GM12878 (cell line): ENCODE measurements at regions not wholly inside any gene's neighbourhood (a gene's known extent, or its start where the extent isn't known, plus 50 kb on each side); places are given as distances from the start of the nearest gene placed in this dataset.

Source experiments
- ATAC-seq: fragments of 200-7000 bp; cut with Tn5 transposase; 3 replicates; pipeline ENCODE4 v1.9.1; 2020; ENCODE audit warnings: mild to moderate bottlenecking, moderate library complexity
- BruUV-seq: library from RNA; stranded (reverse); fragments of 400-500 nt; replicated peaks from 2 replicates; lab custom pipeline; 2021; lab: Mats Ljungman, UMichigan
- CTCF ChIA-PET: fragments of 300-600 bp; sonication (Branson Sonifier 250); formaldehyde crosslinking; extraction: SDS; loops from one replicate; lab custom pipeline; 2021; ENCODE audit warnings: inconsistent platforms; lab: Yijun Ruan, JAX
- POLR2A ChIA-PET: fragments of 350-600 bp; formaldehyde crosslinking; extraction: SDS; loops from one replicate; lab custom pipeline; 2021; ENCODE audit warnings: inconsistent platforms; lab: Charles Lee
- RAD21 ChIA-PET: fragments of 300-600 bp; sonication (Branson Sonifier 250); formaldehyde crosslinking; loops from one replicate; lab custom pipeline; 2023; ENCODE audit warnings: antibody characterized with exemption; ENCODE audit not compliant: unreplicated experiment; lab: Charles Lee
- SMC1A ChIA-PET: fragments of 300-600 bp; sonication (Branson Sonifier 250); formaldehyde crosslinking; loops from one replicate; lab custom pipeline; 2023; ENCODE audit not compliant: unreplicated experiment, uncharacterized antibody; lab: Charles Lee
- DNase-seq: peaks from one replicate; pipeline ENCODE4 v3.0.0-alpha.2; 2011; ENCODE audit warnings: low read depth, low spot score
- FAIRE-seq: peaks from 3 replicates; lab custom pipeline; 2011; peaks lifted over from hg19 to GRCh38; lab: Jason Lieb, UNC
- H2AFZ ChIP-seq: 2 replicates; pipeline ENCODE4 v1.6.0; 2011; ENCODE audit warnings: low read depth, low read length, control low read depth; ENCODE audit not compliant: control insufficient read depth
- H3K27ac ChIP-seq: 2 replicates; pipeline ENCODE4 v1.5.1; 2011; ENCODE audit warnings: control low read depth; ENCODE audit not compliant: control insufficient read depth, insufficient read depth
- H3K27me3 ChIP-seq, 2 experiments: replicated peaks in 1 of 2; 2 replicates each; pipeline versions ENCODE4 v1.6.0 to v1.6.1; 2011; ENCODE audit warnings: low read length in 1 of 2; ENCODE audit not compliant: control insufficient read depth in 2 of 2, insufficient read depth in 2 of 2
- H3K36me3 ChIP-seq, 2 experiments: 2 replicates each; pipeline ENCODE4 v1.5.1; 2011; ENCODE audit warnings: low read length in 1 of 2; ENCODE audit not compliant: control insufficient read depth in 2 of 2, insufficient read depth in 2 of 2
- H3K4me1 ChIP-seq: 2 replicates; pipeline ENCODE4 v1.6.1; 2011; ENCODE audit warnings: mild to moderate bottlenecking, low read length, moderate library complexity, mixed read lengths; ENCODE audit not compliant: control insufficient read depth, insufficient read depth
- H3K4me2 ChIP-seq: 2 replicates; pipeline ENCODE4 v1.6.0; 2011; ENCODE audit warnings: control low read depth; ENCODE audit not compliant: control insufficient read depth, insufficient read depth
- H3K4me3 ChIP-seq: fragments of 200-600 bp; sonication (generic); 2 replicates; pipeline ENCODE4 v1.5.1; 2016
- H3K79me2 ChIP-seq: 2 replicates; pipeline ENCODE4 v1.6.0; 2011; ENCODE audit warnings: low read length; ENCODE audit not compliant: control insufficient read depth, insufficient read depth
- H3K9ac ChIP-seq: 2 replicates; pipeline ENCODE4 v1.8.0; 2011; ENCODE audit warnings: low read length, control low read depth, mixed read lengths; ENCODE audit not compliant: control insufficient read depth, insufficient read depth
- H3K9me3 ChIP-seq: replicated peaks from 3 replicates; pipeline ENCODE4 v1.5.1; 2011; ENCODE audit warnings: mild to moderate bottlenecking, low read length; ENCODE audit not compliant: control insufficient read depth, insufficient read depth
- H4K20me1 ChIP-seq: 2 replicates; pipeline ENCODE4 v1.6.0; 2011; ENCODE audit not compliant: control insufficient read depth, insufficient read depth
- BHLHE40 ChIP-seq, 2 experiments: fragments of 450-650 bp in 1 of 2; IDR thresholded peaks; 2 replicates each; pipeline ENCODE4 v1.6.1; 2011 to 2017; ENCODE audit warnings: low read depth in 2 of 2, borderline replicate concordance in 1 of 2, improper control_type of control experiment in 1 of 2, low read length in 1 of 2, mild to moderate bottlenecking in 1 of 2
- CEBPZ ChIP-seq: fragments of 150-350 bp; IDR thresholded peaks from 2 replicates; pipeline ENCODE4 v1.6.1; 2016; ENCODE audit warnings: low read depth, low read length
- CUX1 ChIP-seq: IDR thresholded peaks from 2 replicates; pipeline ENCODE4 v1.6.1; 2012; ENCODE audit warnings: improper control_type of control experiment, low read depth, low read length; ENCODE audit not compliant: insufficient replicate concordance
- EP300 ChIP-seq, 2 experiments: fragments of 150-350 bp in 1 of 2; IDR thresholded peaks; 2 replicates each; pipeline ENCODE4 v1.6.1; 2011 to 2012; ENCODE audit warnings: low read depth in 2 of 2, low read length in 2 of 2, borderline replicate concordance in 1 of 2, improper control_type of control experiment in 1 of 2, inconsistent platforms in 1 of 2; ENCODE audit not compliant: control insufficient read depth in 1 of 2
- HDGF ChIP-seq: fragments of 450-650 bp; IDR thresholded peaks from 2 replicates; pipeline ENCODE4 v1.6.1; 2016; ENCODE audit warnings: antibody characterized with exemption
- IRF5 ChIP-seq: fragments of 450-650 bp; IDR thresholded peaks from 2 replicates; pipeline ENCODE4 v1.6.1; 2017; ENCODE audit warnings: borderline replicate concordance
- NFXL1 ChIP-seq: fragments of 450-650 bp; IDR thresholded peaks from 2 replicates; pipeline ENCODE4 v1.6.1; 2017; ENCODE audit warnings: antibody characterized with exemption, mild to moderate bottlenecking, borderline replicate concordance
- POU2F2 ChIP-seq: IDR thresholded peaks from 3 replicates; pipeline ENCODE4 v1.6.1; 2011; ENCODE audit warnings: low read depth, mild to moderate bottlenecking, low read length, borderline replicate concordance
- RB1 ChIP-seq: fragments of 450-650 bp; formaldehyde crosslinking; IDR thresholded peaks from 2 replicates; pipeline ENCODE4 v1.6.1; 2017; ENCODE audit warnings: mild to moderate bottlenecking, borderline replicate concordance
- RUNX3 ChIP-seq: IDR thresholded peaks from 2 replicates; pipeline ENCODE4 v1.6.1; 2012; ENCODE audit warnings: low read length, inconsistent platforms
- SREBF2 ChIP-seq: IDR thresholded peaks from 2 replicates; pipeline ENCODE4 v1.6.1; 2012; ENCODE audit warnings: mild to moderate bottlenecking, low read length
- WGBS: methylation state at CpG from one replicate; pipeline ENCODE4 v1.1.6; 2016; ENCODE audit warnings: low lambda C conversion rate; ENCODE audit not compliant: insufficient replicate concordance, insufficient coverage; ENCODE audit errors: missing lambda C conversion rate; 5-methylcytosine and 5-hydroxymethylcytosine counted together
- in situ Hi-C: fragments of 300-500 bp; cut with MboI; formaldehyde crosslinking; loops from 9 replicates; pipeline ENCODE4 v1.14.3; 2018; ENCODE audit warnings: mixed read lengths
- intact Hi-C: fragments of 100-400 bp; cut with micrococcal nuclease; formaldehyde crosslinking; loops from one replicate; pipeline ENCODE4 v1.14.2; 2022; ENCODE audit not compliant: unreplicated experiment

GRCh38 chr2:6531304-6531703 is 334.4 kb downstream of the CMPK2 start:
- Histone ChIP-seq H3K27ac (no peak overlapping the region), H3K27me3 (peaks cover 0 to 3% of the 10 kb centered on the region in 2 experiments; a peak in 1 of 4 replicates), H3K4me2 (no peak overlapping the region), H3K79me2 (no peaks in the 10 kb centered on the region), H3K4me3 (no peak overlapping the region), H3K36me3 (no peaks in the 10 kb centered on the region), H3K9me3 (no peaks in the 10 kb centered on the region), H2AFZ (no peak overlapping the region), H3K9ac (no peak overlapping the region), H4K20me1 (no peaks in the 10 kb centered on the region), H3K4me1 (no peaks in the 10 kb centered on the region)
- ATAC-seq (no peak), DNase-seq (no peak), FAIRE-seq (no peak)
- SMC1A ChIA-PET = no interaction called here
- CTCF ChIA-PET = no interaction called here
- no TSS peak for BruUV-seq
- 0% methylated on average over 2 of the region's 2 CpGs for WGBS
- in situ Hi-C loops (no loop called here), intact Hi-C loops (no loop called here)
- RAD21 ChIA-PET = no interaction called here
- POLR2A ChIA-PET = no interaction called here
- TF ChIP-seq EP300 (IDR thresholded peaks at IDR 0.05; ENCODE audit: borderline replicate concordance in 1 of 2, control insufficient read depth in 1 of 2, low read depth in 2 of 2, low read length in 2 of 2) = no peak
- no peak for TF ChIP-seq RB1
- no peak for TF ChIP-seq HDGF
- no peak for TF ChIP-seq CUX1
- TF ChIP-seq NFXL1 = no peak
- TF ChIP-seq BHLHE40 (IDR thresholded peaks at IDR 0.05; ENCODE audit: borderline replicate concordance in 1 of 2, low read depth in 2 of 2, low read length in 1 of 2) = no peak
- no peak for TF ChIP-seq SREBF2
- TF ChIP-seq POU2F2 = no peak
- no peak for TF ChIP-seq IRF5
- TF ChIP-seq CEBPZ = no peak
- TF ChIP-seq RUNX3 = no peak
